ACHN (cell line): ENCODE measurements at regions not wholly inside any gene's neighbourhood (a gene's known extent, or its start where the extent isn't known, plus 50 kb on each side); places are given as distances from the start of the nearest gene placed in this dataset.

Source experiments
- DNase-seq: peaks from one replicate; pipeline ENCODE4 v3.0.0-alpha.2; 2015
- in situ Hi-C: cut with HindIII; loops from 2 replicates; pipeline ENCODE4 v1.10.0; 2017; ENCODE audit warnings: low sequenced_read_pairs, low pct_ligation_motif_present, low pct_unique_long_range_greater_than_20kb

GRCh38 chr7:367351-367901 lies 77.5 kb downstream of the FOXL3 start:
- DNase-seq, result no peak
- in situ Hi-C loops, result no loop called here

- no peak for DNase-seq
- in situ Hi-C loops, result no loop called here
These were observed 78.9 kb downstream of the FOXL3 start for GRCh38 chr7:368651-369475.

GRCh38 chr7:369476-370258 lies 79.7 kb downstream of the FOXL3 start:
- in situ Hi-C loops, result no loop called here
- no peak for DNase-seq

- no peak for DNase-seq
- in situ Hi-C loops, result no loop called here
These were observed 80.3 kb downstream of the FOXL3 start for GRCh38 chr7:370259-370625.

- no peak for DNase-seq
- in situ Hi-C loops, result no loop called here
These were observed 80.8 kb downstream of the FOXL3 start for GRCh38 chr7:370775-371118.

- in situ Hi-C loops, result no loop called here
These were observed 81.3 kb downstream of the FOXL3 start for GRCh38 chr7:371119-371778.

GRCh38 chr7:371779-372545 lies 82.0 kb downstream of the FOXL3 start:
- DNase-seq, result no peak
- in situ Hi-C loops, result no loop called here

More at GRCh38 chr7:371119-371778, 81.3 kb downstream of the FOXL3 start:
- DNase-seq, result peak; percentile 16

- no peak for DNase-seq
- in situ Hi-C loops, result no loop called here
These were observed 82.6 kb downstream of the FOXL3 start for GRCh38 chr7:372546-372931.

- in situ Hi-C loops, result no loop called here
- no peak for DNase-seq
These were observed 83.2 kb downstream of the FOXL3 start for GRCh38 chr7:372932-373791.

GRCh38 chr7:373818-374705 lies 84.1 kb downstream of the FOXL3 start:
- no peak for DNase-seq
- in situ Hi-C loops, result no loop called here

GRCh38 chr7:374706-375311 lies 84.8 kb downstream of the FOXL3 start:
- DNase-seq, result no peak
- in situ Hi-C loops, result no loop called here

GRCh38 chr7:375321-375831 lies 85.4 kb downstream of the FOXL3 start:
- in situ Hi-C loops, result no loop called here
- no peak for DNase-seq

GRCh38 chr7:375901-376305 lies 85.9 kb downstream of the FOXL3 start:
- in situ Hi-C loops, result no loop called here
- no peak for DNase-seq

- DNase-seq, result no peak
These were observed 86.5 kb downstream of the FOXL3 start for GRCh38 chr7:376306-377079.

More at GRCh38 chr7:376306-377079, 86.5 kb downstream of the FOXL3 start:
- in situ Hi-C loops, result no loop called here
